ENCODE measurements at regions not wholly inside any gene's neighbourhood (a gene's known extent, or its start where the extent isn't known, plus 50 kb on each side); places are given as distances from the start of the nearest gene placed in this dataset.

GRCh38 chr19:46546194-46546896 lies 50.7 kb upstream of the PNMA8B start:
- Histone ChIP-seq H3K4me1 (ENCODE audit: control insufficient read depth, insufficient read depth, low read length) (peaks cover 7% of the 10 kb centered on the region; the same call in 1 of the 2 replicates), H3K36me3 (ENCODE audit: control insufficient read depth, insufficient read depth, low read length) (no peaks in the 10 kb centered on the region), H3K9ac (ENCODE audit: low read length) (no peak overlapping the region), H3K27ac (ENCODE audit: low read depth, low read length) (no peak overlapping the region), H3K9me3 (ENCODE audit: control insufficient read depth, insufficient read depth, low read depth, low read length) (peaks cover 19% of the 10 kb centered on the region), H3K4me3 (ENCODE audit: low read depth, low read length) (peak overlapping the region; percentile 28; the same call in 1 of the 2 replicates), H3K27me3 (ENCODE audit: control insufficient read depth, insufficient read depth, low read length) (no peaks in the 10 kb centered on the region)

- H3K9me3 ChIP-seq (ENCODE audit: control insufficient read depth, insufficient read depth, low read depth, low read length): peaks cover 20% of the 10 kb centered on the region
- H3K4me1 ChIP-seq (ENCODE audit: control insufficient read depth, insufficient read depth, low read length): peaks cover 7% of the 10 kb centered on the region; the same call in 1 of the 2 replicates
- no peak overlapping the region for H3K4me3 ChIP-seq (ENCODE audit: low read depth, low read length)
- H3K9ac ChIP-seq (ENCODE audit: low read length): no peak overlapping the region
- no peaks in the 10 kb centered on the region for H3K36me3 ChIP-seq (ENCODE audit: control insufficient read depth, insufficient read depth, low read length)
- H3K27me3 ChIP-seq (ENCODE audit: control insufficient read depth, insufficient read depth, low read length): no peaks in the 10 kb centered on the region
- no peak overlapping the region for H3K27ac ChIP-seq (ENCODE audit: low read depth, low read length)
These were observed 50.4 kb upstream of the CALM3 start for GRCh38 chr19:46550684-46551083.

DNA sequence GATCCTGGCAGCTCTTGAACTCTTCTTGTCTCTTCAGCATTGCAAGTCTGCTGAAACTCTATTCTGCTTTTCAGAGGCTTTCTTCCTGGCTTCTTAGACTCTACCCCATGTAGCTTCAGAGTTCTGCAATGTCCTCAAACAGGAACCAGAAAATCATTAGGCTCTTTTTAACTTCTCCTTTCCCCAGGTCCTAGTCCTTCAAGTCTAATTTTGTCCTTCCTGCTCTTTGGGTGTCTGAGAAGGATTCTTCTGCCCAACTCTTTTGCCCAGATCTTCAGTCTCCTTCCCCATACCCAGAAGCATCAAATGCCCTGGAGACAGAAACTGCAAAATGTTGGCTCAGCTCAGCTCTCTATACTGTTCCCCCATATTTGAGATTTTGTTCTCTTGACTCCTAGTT lies 50.0 kb upstream of the CALM3 start:
- Histone ChIP-seq H3K9ac (ENCODE audit: low read length) (no peak overlapping the region), H3K27me3 (ENCODE audit: control insufficient read depth, insufficient read depth, low read length) (no peaks in the 10 kb centered on the region), H3K9me3 (ENCODE audit: control insufficient read depth, insufficient read depth, low read depth, low read length) (peaks cover 20% of the 10 kb centered on the region), H3K36me3 (ENCODE audit: control insufficient read depth, insufficient read depth, low read length) (no peaks in the 10 kb centered on the region), H3K4me3 (ENCODE audit: low read depth, low read length) (no peak overlapping the region), H3K27ac (ENCODE audit: low read depth, low read length) (no peak overlapping the region), H3K4me1 (ENCODE audit: control insufficient read depth, insufficient read depth, low read length) (peaks cover 5% of the 10 kb centered on the region; the same call in 1 of the 2 replicates)
